22Rv1 (cell line): ENCODE measurements at regions not wholly inside any gene's neighbourhood (a gene's known extent, or its start where the extent isn't known, plus 50 kb on each side); places are given as distances from the start of the nearest gene placed in this dataset.

Experiments used
- ZFX ChIP-seq: fragments of 450-650 bp; IDR thresholded peaks from 2 replicates; pipeline ENCODE4 v1.6.1; 2017; ENCODE audit warnings: antibody characterized with exemption, borderline replicate concordance
- TF ChIP-seq, protein P1 (sequence below): fragments of 450-650 bp; IDR thresholded peaks from 2 replicates; pipeline ENCODE4 v1.5.1; 2017; ENCODE audit warnings: mild to moderate bottlenecking

- TF ChIP-seq ZFX: no peak
- TF ChIP-seq, protein P1, sequence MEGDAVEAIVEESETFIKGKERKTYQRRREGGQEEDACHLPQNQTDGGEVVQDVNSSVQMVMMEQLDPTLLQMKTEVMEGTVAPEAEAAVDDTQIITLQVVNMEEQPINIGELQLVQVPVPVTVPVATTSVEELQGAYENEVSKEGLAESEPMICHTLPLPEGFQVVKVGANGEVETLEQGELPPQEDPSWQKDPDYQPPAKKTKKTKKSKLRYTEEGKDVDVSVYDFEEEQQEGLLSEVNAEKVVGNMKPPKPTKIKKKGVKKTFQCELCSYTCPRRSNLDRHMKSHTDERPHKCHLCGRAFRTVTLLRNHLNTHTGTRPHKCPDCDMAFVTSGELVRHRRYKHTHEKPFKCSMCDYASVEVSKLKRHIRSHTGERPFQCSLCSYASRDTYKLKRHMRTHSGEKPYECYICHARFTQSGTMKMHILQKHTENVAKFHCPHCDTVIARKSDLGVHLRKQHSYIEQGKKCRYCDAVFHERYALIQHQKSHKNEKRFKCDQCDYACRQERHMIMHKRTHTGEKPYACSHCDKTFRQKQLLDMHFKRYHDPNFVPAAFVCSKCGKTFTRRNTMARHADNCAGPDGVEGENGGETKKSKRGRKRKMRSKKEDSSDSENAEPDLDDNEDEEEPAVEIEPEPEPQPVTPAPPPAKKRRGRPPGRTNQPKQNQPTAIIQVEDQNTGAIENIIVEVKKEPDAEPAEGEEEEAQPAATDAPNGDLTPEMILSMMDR: no peak
Measured at GRCh38 chr21:19402870-19403269, 999.3 kb upstream of the TMPRSS15 start.
